ENCODE measurements at regions not wholly inside any gene's neighbourhood (a gene's known extent, or its start where the extent isn't known, plus 50 kb on each side); places are given as distances from the start of the nearest gene placed in this dataset.

DNA sequence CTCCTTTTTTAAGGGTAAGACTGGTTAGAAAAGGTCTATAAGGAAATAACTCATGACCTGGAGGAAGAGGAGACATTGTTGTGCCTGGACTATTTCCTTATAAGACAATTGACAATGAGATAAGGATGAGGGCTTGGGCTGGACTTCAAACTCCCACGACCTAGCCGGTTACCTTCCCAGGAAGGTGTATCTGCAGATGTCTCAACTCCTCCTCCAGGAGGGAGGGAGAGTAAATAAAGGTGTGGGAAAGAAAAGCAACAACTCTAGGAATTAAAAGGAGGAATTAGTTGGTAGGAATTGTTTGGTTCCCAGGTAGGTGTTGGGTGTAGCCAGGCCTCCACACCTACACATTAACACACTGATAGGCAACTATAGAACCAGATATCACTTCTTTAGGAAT lies 97.8 kb upstream of the TBL1XR1 start:
- Histone ChIP-seq H3K4me3 (ENCODE audit: low read length) (no peak overlapping the region), H3K9me3 (ENCODE audit: control insufficient read depth in 1 of 2, insufficient read depth in 1 of 2, low read length in 2 of 2) (no peaks in the 10 kb centered on the region), H3K27ac (ENCODE audit: low read depth in 1 of 2, low read length in 2 of 2) (no peak overlapping the region), H3K36me3 (ENCODE audit: insufficient read depth, low read length) (no peaks in the 10 kb centered on the region), H3K4me1 (ENCODE audit: insufficient read depth, low read length) (no peaks in the 10 kb centered on the region), H3K27me3 (ENCODE audit: control insufficient read depth in 1 of 2, insufficient read depth in 2 of 2, low read length in 2 of 2) (no peaks in the 10 kb centered on the region)
- Mint-ChIP-seq H3K36me3 (ENCODE audit: low read depth) (no peaks in the 10 kb centered on the region), H3K4me3 (no peak overlapping the region), H3K27me3 (no peaks in the 10 kb centered on the region), H3K4me1 (ENCODE audit: low read depth) (no peaks in the 10 kb centered on the region), H3K27ac (no peak overlapping the region), H3K9me3 (no peaks in the 10 kb centered on the region)
- TF ChIP-seq, protein P1, sequence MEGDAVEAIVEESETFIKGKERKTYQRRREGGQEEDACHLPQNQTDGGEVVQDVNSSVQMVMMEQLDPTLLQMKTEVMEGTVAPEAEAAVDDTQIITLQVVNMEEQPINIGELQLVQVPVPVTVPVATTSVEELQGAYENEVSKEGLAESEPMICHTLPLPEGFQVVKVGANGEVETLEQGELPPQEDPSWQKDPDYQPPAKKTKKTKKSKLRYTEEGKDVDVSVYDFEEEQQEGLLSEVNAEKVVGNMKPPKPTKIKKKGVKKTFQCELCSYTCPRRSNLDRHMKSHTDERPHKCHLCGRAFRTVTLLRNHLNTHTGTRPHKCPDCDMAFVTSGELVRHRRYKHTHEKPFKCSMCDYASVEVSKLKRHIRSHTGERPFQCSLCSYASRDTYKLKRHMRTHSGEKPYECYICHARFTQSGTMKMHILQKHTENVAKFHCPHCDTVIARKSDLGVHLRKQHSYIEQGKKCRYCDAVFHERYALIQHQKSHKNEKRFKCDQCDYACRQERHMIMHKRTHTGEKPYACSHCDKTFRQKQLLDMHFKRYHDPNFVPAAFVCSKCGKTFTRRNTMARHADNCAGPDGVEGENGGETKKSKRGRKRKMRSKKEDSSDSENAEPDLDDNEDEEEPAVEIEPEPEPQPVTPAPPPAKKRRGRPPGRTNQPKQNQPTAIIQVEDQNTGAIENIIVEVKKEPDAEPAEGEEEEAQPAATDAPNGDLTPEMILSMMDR (IDR thresholded peaks at IDR 0.05): no peak
- ChIA-PET POLR2A (no interaction called here), CTCF (no interaction called here)
- intact Hi-C loops (cut with DNase I, micrococcal nuclease): no loop called here
- ATAC-seq (ENCODE audit: poor library complexity): no peak
- DNase-seq: no peak

DNA sequence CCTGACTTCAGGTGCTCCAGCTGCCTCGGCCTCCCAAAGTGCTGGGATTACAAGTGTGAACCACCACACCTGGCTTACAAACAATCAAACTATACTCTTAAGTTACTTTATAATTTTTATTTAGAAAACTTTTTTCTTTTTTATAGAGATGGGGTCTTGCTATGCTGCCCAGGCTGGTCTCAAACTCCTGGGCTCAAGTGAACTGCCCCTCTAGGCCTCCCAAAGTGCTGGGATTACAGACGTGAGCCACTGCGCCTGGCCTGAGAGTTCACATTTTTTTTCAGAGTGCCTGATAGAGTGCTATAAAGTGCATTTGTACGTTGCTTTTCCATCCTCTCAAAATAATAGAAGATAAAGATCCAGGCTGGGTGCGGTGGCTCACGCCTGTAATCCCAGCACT lies 102.0 kb upstream of the TBL1XR1 start:
- TF ChIP-seq, protein P1 (IDR thresholded peaks at IDR 0.05): no peak
- Mint-ChIP-seq H3K27ac (no peak overlapping the region), H3K4me1 (ENCODE audit: low read depth) (peaks cover 6% of the 10 kb centered on the region), H3K36me3 (ENCODE audit: low read depth) (no peaks in the 10 kb centered on the region), H3K4me3 (no peak overlapping the region), H3K9me3 (no peaks in the 10 kb centered on the region), H3K27me3 (no peaks in the 10 kb centered on the region)
- ChIA-PET CTCF (no interaction called here), POLR2A (no interaction called here)
- Histone ChIP-seq H3K9me3 (ENCODE audit: control insufficient read depth in 1 of 2, insufficient read depth in 1 of 2, low read length in 2 of 2) (no peaks in the 10 kb centered on the region), H3K27ac (ENCODE audit: low read depth in 1 of 2, low read length in 2 of 2) (no peak overlapping the region), H3K4me3 (ENCODE audit: low read length) (no peak overlapping the region), H3K27me3 (ENCODE audit: control insufficient read depth in 1 of 2, insufficient read depth in 2 of 2, low read length in 2 of 2) (no peaks in the 10 kb centered on the region), H3K4me1 (ENCODE audit: insufficient read depth, low read length) (no peaks in the 10 kb centered on the region), H3K36me3 (ENCODE audit: insufficient read depth, low read length) (no peaks in the 10 kb centered on the region)
- DNase-seq (no peak), ATAC-seq (ENCODE audit: poor library complexity) (no peak)
- intact Hi-C loops (cut with DNase I, micrococcal nuclease): no loop called here

DNA sequence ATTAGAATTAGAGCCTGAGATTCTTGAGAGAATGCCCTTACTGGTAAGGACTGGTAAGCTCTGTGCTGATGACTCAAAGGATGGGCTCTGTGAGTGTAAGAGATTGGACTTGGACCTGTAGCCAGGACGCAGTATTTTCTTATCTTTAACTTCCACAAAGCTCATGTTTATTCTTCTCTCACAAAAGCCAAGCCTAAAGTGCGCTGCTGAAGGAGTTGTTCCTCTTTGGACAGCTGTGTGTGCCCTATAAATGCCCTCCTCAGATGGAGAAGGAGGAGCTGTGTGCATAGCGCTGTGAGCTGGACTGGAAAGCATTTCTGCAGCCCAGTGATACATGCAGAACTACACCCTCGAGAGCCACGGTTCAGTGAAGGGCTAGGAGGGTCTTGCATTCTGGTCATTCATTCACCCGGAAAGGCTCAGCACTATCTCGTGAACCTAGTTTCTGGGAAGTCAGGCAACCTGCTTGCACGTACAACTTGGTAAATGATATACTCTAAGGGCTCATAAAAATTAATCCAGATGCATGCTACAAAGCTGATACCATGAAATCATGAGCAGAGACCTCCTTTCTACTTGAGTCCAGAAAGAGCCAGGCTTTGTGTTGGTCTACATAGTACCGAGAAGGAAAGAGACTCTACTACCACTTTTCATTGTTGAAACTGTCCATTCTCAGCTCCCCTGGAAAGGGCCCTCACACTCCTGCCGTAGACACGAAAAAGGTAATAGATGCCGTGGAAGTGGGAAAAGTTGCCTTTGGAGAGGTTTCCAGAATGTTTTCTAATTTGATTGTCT lies 103.0 kb upstream of the TBL1XR1 start:
- Mint-ChIP-seq H3K27me3 (no peaks in the 10 kb centered on the region), H3K27ac (no peak overlapping the region), H3K4me3 (no peak overlapping the region), H3K36me3 (ENCODE audit: low read depth) (no peaks in the 10 kb centered on the region), H3K4me1 (ENCODE audit: low read depth) (peaks cover 6% of the 10 kb centered on the region), H3K9me3 (no peaks in the 10 kb centered on the region)
- ChIA-PET POLR2A (interaction anchor here (0.9 kb wide), 1 partner anchor 31 kb away, joined by 3 read pairs; no protein-coding TSS in a partner anchor), CTCF (interaction anchor here (0.8 kb wide), 1 partner anchor 26 kb away, joined by 4 read pairs; no protein-coding TSS in a partner anchor)
- H3K27me3 ChIP-seq (ENCODE audit: control insufficient read depth in 1 of 2, insufficient read depth in 2 of 2, low read length in 2 of 2): no peaks in the 10 kb centered on the region
- intact Hi-C loops (cut with DNase I, micrococcal nuclease): no loop called here
- H3K36me3 ChIP-seq (ENCODE audit: insufficient read depth, low read length): no peaks in the 10 kb centered on the region
- no peaks in the 10 kb centered on the region for H3K9me3 ChIP-seq (ENCODE audit: control insufficient read depth in 1 of 2, insufficient read depth in 1 of 2, low read length in 2 of 2)
- H3K4me3 ChIP-seq (ENCODE audit: low read length): no peak overlapping the region
- H3K27ac ChIP-seq (ENCODE audit: low read depth in 1 of 2, low read length in 2 of 2): no peak overlapping the region
- TF ChIP-seq, protein P1 (IDR thresholded peaks at IDR 0.05): no peak
- H3K4me1 ChIP-seq (ENCODE audit: insufficient read depth, low read length): no peaks in the 10 kb centered on the region
- DNase-seq (no peak), ATAC-seq (ENCODE audit: poor library complexity) (no peak)
